ENCODE measurements at regions not wholly inside any gene's neighbourhood (a gene's known extent, or its start where the extent isn't known, plus 50 kb on each side); places are given as distances from the start of the nearest gene placed in this dataset.

GRCh38 chr3:99066863-99067262 lies 165.4 kb upstream of the DCBLD2 start:
- Histone ChIP-seq H3K79me2 (ENCODE audit: insufficient read depth, low read length) (no peaks in the 10 kb centered on the region), H2BK120ac (ENCODE audit: low read depth, low read length, poor library complexity, severe bottlenecking) (no peak overlapping the region), H3K23ac (ENCODE audit: insufficient read length, low read depth, low read length) (no peak overlapping the region), H3K4me1 (ENCODE audit: insufficient read depth, low read length) (no peaks in the 10 kb centered on the region), H4K8ac (replicated peaks; ENCODE audit: insufficient read length, low read depth, low read length) (no peak overlapping the region), H3K23me2 (ENCODE audit: insufficient read length, low read depth, low read length, poor library complexity, severe bottlenecking) (peaks cover 2% of the 10 kb centered on the region), H2BK5ac (ENCODE audit: insufficient read length, low read length) (no peak overlapping the region), H3K27ac (ENCODE audit: insufficient read length, low read depth, low read length) (no peak overlapping the region), H2BK12ac (ENCODE audit: insufficient read length, low read depth, low read length) (no peak overlapping the region), H3T11ph (ENCODE audit: low read length) (no peak overlapping the region), H3K4ac (ENCODE audit: low read depth, low read length) (no peak overlapping the region), H3K9ac (ENCODE audit: extremely low read depth, insufficient read length, low read length) (no peak overlapping the region), H3K18ac (ENCODE audit: insufficient read length, low read depth, low read length) (no peak overlapping the region), H3K9me3 (ENCODE audit: control insufficient read depth, low read depth, low read length) (no peaks in the 10 kb centered on the region), H2BK15ac (ENCODE audit: low read depth, low read length) (no peak overlapping the region), H3K79me1 (ENCODE audit: insufficient read depth, low read depth, low read length, poor library complexity, severe bottlenecking) (no peaks in the 10 kb centered on the region), H2BK20ac (ENCODE audit: low read depth, low read length, poor library complexity, severe bottlenecking) (no peak overlapping the region), H4K5ac (ENCODE audit: insufficient read length, low read depth, low read length) (no peak overlapping the region), H3K27me3 (ENCODE audit: insufficient read depth, low read length) (no peaks in the 10 kb centered on the region), H4K20me1 (ENCODE audit: control insufficient read depth, insufficient read depth, insufficient read length) (no peaks in the 10 kb centered on the region), H3K56ac (ENCODE audit: insufficient read length, low read depth, low read length) (no peak overlapping the region), H2AFZ (ENCODE audit: low read length) (no peak overlapping the region), H3K4me2 (ENCODE audit: insufficient read depth, insufficient read length, low read length) (no peak overlapping the region), H3K14ac (ENCODE audit: insufficient read depth, low read length) (no peak overlapping the region), H4K91ac (ENCODE audit: insufficient read length, low read depth, low read length) (no peak overlapping the region), H2AK5ac (ENCODE audit: insufficient read length, low read length) (no peak overlapping the region)
- H3K27me3 Mint-ChIP-seq (ENCODE audit: low read depth) = peaks cover 5% of the 10 kb centered on the region; the same call in 1 of the 2 replicates
- H3K9me3 Mint-ChIP-seq = peaks cover 16 to 21% of the 10 kb centered on the region in 2 experiments
- no peak for DNase-seq
- no CpG with 5 or more reads among the region's 4 CpGs for WGBS (ENCODE audit: extremely low coverage, insufficient read length, low lambda C conversion rate)
- no peak overlapping the region for H3K4me3 Mint-ChIP-seq
- H3K36me3 Mint-ChIP-seq (ENCODE audit: insufficient read depth in 1 of 3, low read depth in 3 of 3) = peaks cover 0 to 11% (median 6%) of the 10 kb centered on the region in 3 experiments; a peak in 4 of 7 replicates
- H3K4me1 Mint-ChIP-seq = no peaks in the 10 kb centered on the region
- no peak for TF ChIP-seq CTCF (conservative IDR thresholded peaks at IDR 0.05)
- H3K27ac Mint-ChIP-seq = no peak overlapping the region; a peak in 1 of 7 replicates
